SW 1271 (cell line): ENCODE measurements at regions not wholly inside any gene's neighbourhood (a gene's known extent, or its start where the extent isn't known, plus 50 kb on each side); places are given as distances from the start of the nearest gene placed in this dataset.
"Not testable (repeated sequence)": the region's sequence is repeated elsewhere in the genome, so short reads cannot be mapped to it uniquely, and the experiment has no call there.

ENCODE experiments used
- DNase-seq, 2 experiments: peaks; one replicate each; lab custom pipeline; 2025; lab: John Stamatoyannopoulos, UW

DNA sequence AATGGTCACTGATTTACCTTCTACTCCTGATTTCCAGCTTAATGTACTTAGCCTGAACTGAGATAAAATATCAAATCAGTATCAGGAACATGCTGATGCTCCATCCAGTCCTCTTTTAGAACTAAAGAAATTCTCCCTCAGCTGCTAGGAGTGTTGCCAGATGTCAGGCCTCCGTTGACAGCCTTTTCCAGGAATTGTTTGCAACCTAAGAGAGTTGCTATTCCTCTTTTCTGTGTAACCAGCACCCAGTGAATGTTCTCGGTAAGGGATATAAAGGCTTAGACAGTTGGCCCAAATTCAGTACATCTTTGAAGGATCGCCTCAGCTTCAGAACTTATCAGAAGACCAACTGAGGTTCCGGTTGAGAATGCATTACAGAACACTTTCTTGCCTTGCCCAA is 559.0 kb downstream of the PCDH17 start:
- no peak for DNase-seq

DNA sequence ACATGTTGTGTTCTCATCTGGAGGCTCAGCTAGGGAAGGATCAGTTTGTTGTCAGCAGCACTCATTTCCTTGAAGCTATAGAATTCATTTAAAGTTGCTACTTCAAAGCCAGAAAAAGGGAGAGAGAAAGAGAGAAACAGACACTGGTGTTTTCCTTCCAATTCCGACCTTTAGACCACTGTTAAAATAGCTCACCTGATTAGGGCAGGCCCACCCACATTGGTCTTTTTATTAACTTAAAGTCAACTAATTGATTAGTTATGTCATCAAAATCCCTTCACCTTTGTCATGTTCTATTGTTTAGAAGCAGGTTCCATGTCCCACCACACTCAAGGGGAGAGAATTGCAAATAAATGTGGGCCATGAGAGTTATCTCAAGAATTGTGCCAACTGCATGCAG is 560.2 kb downstream of the PCDH17 start:
- no peak for DNase-seq

DNA sequence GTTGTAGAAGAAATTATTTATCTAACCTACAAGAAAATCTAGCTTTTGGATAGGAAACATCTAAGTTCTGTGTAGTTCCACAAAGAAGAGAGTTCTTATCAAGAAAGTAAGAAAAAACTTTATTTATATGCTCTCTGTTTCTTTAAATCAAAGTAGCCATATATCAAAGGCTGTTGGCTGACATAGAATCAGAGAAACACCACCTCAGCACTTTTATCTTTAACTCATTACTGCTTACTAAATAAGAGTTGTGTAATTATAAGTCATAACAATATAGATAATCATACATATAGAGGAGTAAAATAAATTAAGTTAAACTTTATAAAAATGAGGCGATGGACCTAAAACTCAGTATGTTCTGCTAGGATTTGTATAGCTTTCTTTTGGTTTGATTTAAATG is 570.6 kb downstream of the PCDH17 start:
- no peak for DNase-seq

DNA sequence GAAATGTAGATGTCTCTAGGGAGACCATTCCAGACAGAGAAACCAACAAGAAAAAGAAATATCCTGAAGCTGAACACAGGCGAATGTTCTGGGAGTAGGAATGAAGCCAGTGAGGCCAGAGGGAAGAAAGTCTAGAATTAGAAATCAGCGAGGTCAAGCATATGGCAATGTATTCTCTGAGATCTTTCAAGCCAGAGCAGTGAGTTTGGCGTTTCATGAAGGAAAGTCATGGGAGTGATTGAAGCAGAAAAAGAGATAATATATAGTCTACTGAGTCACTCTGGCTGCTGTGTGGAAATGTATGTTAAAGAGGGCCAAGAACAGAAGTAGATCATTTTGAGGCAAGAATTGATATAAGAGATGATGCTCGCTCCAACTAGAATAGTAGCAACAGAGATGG is 576.0 kb downstream of the PCDH17 start:
- no peak for DNase-seq

DNA sequence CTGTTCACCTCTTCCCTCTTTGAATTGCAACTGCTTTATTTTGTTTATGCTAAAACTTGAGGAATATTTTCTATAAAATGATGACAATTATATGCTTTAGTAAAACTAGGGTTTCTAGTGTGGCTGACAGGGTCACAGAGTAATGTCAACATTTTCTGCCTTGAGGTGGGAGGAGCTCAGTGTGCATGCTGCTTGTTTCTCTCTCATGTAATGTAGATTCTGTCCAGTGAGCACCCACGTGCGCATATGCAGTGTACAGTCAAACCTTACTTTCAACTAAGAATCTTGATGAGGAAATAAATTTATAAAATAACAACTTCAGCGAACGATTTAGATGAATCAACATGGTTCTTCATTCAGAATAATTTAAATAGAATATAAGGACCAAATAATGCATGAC is 603.9 kb downstream of the PCDH17 start:
- DNase-seq: no peak

DNA sequence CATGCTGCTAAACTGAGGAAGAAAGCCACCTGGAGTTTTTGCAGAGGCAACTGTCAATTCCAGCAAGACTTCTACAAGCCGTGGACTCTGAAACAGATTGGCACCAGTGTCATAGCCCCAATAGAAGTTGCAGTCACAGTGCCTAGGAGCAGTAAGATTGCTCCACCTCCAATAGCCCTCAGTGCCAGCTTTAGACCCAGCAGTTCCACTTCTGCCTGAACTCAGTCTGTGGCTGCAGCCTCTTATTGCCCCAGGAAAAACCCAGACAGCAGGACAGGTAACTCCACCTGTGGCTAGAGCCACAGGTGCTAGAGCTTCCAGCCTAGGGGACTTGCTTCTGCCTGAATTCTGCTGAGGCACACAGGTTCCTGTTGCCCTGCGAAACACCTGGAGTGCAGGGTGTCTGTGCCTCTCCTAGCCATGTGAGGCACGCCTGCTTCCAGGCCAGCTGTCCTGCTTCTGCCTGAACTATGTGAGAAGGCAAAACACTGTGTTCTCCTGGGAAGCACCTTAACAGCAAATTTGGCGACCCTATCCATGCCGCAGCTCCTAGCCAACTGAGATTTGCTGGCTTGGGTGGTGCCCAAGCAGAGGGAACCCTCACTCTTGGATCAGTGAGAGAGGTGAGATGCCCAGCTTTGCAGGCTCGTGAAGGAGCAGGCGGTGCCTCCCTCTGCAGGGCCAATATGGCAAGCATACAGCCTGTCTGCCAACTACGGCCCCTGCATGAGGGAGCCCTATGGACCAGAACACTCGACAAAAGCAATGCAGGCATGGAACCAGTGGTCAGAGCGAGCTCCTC is 607.6 kb downstream of the PCDH17 start:
- DNase-seq: no peak

DNA sequence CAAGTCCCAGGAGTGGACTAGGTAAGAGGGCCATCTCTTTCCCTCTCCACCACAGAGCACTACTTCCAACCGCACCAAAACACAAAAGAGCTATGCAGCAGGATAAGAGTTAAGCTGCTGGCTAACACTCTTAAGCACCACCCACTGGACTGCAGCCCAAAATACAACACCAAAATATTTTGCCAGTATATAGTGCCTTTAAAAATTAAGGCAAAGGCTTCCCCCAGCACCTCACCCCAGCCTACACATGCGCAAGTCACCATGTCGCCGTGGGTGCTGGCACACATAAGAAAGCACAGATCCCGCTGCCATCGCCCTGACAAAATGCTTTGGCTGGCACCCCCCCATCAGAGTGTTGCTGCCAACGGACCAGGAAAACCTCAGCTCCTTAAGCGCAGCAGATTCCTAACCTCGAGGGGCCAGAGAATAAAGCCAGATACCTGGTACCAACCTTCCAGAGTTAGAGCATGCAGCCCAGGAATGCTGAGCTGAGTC is 608.3 kb downstream of the PCDH17 start:
- no peak for DNase-seq

DNA sequence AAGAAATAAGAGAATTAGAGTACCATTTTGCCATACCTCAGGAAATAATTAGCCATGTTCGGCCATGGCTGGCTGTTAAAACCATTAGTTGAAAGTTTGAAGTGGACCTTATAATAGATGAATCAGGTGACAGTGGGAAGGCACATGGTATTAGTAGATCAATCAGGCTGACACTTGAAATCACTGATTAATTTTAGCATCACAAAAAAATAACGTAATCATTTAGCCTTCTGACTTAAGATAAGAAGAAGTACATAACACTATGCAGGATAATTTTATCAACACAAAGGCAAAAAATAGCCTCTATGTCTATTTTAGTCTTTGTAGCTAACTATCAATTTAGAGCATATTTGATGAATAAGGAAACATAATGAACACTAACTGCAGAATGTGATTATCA is 615.5 kb downstream of the PCDH17 start:
- DNase-seq: no peak

DNA sequence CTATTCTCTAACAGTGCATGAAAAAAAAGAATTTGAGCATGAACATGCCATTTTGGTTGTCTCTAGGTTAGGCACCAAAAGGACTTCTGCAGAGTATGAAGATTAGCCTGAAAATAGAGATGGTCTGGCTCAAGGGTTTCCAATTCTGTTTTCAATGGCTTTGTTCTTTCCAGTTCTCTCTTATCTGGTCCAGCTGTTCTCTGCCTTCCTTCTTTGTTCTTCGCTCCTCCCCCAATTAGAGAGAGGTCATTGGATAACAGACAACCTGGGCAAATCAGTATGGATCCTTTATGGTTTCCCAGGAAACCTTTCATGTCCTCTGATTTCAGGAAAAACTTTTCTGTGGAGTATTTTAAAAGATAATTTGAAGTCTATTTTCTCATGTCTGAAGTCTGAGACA is 623.4 kb downstream of the PCDH17 start:
- DNase-seq: no peak

DNA sequence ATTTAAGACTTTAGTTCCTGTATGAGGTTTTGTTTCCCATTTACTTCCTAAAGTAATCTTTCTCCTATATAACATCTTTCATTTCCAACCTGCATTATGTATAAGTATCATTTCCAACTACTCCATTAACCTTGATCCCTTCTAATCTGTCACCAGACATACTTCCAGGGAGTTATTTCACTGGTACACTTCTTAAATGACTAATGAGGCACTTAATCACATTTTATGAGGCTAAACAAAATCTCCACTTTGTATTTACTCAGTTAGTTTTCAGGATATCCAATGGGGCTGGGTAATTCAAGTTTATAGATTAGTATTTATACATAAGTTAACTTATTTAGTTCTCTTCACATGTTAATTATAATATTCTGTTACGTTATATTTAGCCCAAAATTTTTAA is 634.7 kb downstream of the PCDH17 start:
- DNase-seq: no peak

DNA sequence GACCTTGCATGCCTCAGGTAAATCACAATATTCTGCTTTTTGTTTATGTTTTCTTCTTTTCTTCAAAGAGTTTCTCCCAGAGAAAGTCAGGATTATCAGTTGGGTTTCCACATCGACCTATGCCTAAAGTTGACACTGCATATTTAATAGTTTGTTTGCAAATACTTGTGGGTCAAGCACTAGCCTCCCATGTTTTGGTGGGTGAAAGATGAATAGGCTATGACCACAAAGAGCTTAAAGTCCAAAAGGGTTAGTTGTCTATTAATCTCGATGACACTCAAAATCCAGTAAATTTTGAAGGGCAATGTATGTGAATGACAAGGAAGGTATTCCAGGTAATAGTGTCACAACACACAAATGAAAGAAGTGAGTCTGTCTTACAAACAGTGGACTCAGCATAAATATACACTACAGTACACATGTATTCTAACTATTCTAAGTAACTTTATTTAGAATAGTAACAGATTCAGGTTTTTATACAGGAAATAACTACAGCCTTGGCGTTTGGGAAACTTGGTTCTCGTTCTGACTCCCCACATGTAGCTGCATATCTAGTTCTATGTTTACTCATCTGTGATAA is 667.1 kb downstream of the PCDH17 start:
- no peak for DNase-seq

DNA sequence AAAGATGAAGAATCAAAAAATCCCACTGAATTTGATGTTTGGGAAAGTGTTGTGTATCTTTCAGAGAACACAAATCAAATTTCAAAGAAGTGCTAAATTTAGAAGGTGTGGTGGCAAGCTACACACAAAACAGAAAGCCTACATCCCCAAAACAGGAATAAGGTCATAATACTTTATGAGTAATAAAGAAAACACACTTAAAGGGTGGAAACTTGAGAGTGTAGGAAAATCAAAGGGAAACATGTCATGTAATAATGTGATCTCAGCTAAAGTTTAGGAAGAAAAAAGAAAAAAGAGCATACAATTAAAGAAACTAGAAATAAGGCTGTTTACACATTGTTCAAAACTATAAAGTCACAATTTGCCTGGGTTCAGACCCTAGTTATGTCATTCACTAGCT is 668.7 kb downstream of the PCDH17 start:
- DNase-seq: no peak

DNA sequence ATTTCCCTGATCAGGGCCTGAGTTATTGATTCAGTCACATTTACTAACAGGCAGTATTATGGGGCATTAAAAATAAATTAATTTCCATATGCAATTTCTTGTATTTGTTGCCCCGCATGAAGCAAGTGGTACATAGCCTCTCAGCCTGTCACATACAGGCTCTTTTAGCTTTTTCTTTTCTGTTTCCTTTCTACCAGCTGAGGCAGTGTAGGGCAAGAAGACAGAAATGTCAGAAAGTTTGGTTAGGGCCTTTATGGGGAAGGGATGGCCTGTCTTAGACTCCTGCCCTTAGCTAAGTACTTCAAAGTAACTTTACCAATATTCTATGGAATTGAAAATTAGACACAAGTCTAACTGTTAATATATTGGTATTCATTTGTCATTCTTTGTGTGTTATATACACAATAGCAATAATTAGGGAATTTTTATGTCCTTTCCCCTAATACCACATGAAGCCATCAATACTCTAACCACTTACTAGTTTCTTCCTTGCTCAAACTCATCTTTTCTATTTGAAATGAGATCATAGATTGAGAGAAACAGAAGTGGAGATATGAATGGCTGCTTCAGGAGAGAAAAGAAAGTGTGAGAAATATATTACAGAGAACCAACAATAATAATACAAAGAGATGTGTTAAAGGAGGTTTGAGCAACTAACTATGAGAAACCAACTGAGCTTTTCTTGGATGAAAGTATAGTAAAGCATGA is 669.6 kb downstream of the PCDH17 start:
- no peak for DNase-seq

DNA sequence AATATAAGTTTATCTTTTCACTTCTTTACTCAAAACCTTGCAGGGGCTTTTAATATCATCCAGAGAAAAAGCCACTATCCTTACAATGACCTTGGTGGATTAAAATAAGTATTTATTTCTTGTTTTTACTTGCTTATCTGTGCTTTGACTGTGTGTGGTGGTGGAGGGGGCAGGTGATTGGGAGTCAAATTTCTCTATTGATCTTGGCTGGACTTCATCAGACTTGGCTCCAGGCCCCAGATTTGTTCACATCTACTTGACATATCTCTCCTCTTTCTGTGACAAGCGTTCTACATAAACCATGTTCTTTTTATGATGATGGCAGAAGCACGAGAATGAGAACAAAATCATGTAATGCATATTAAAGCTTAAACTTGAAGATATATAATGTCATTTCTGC is 670.8 kb downstream of the PCDH17 start:
- DNase-seq: no peak

DNA sequence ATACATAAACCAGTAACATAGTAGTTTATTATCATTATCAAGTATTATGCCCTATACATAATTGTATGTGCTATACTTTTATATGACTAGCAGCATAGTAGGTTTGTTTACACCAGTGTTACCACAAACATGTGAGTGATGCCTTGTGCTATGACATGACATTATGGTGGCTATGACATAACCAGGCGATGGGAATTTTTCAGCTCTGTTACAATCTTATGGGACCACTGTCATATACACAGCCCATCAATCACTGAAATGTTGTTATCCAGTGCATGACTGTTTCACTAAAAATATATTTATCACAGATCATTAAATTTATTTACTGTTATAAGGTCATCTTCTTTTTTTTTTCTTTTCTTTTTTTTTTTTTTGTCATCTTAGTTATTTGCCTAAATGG is 674.5 kb downstream of the PCDH17 start:
- DNase-seq: no peak

DNA sequence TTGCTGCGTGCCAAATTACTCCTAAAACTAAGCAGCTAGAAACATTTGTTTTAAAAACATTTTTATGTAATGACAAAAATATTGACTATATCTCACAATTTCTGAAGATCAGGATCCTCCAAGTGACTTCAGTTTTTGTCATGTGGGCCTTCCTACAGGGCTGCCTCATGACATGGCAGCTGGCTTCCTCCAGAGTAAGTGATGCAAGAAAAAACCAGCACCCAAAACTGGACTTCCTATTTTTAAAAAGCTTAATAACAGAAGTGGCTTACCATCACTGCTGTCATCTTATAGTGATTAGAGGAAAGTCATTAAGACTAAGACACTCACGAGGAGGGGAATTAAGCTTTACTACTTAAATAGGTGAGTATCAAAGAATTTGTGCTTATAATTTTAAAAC is 681.7 kb downstream of the PCDH17 start:
- no peak for DNase-seq

DNA sequence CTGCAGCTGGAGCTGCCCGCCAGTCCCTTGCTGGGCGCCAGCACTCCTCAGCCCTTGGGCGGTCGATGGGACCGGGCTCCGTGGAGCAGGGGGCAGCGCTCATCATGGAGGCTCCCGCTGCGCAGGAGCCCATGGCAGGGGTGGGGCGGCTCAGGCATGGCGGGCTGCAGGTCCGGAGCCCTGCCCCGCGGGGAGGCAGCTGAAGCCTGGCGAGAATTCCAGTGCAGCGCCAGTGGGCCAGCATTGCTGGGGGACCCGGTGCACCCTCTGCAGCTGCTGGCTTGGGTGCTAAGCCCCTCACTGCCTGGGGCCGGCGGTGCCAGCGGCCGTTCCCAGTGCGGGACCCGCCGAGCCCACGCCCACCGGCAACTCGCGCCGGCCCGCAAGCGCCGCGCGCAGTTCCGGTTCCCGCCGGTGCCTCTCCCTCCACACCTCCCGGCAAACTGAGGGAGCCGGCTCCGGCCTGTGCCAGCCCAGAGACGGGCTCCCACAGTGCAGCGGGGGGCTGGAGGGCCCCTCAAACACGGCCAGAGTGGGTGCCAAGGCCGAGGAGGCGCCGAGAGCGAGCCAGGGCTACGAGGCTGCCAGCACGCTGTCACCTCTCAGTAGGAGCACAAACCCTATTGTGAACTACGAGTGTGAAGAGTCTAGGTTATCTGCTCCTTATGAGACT is 687.1 kb downstream of the PCDH17 start:
- DNase-seq: no peak

DNA sequence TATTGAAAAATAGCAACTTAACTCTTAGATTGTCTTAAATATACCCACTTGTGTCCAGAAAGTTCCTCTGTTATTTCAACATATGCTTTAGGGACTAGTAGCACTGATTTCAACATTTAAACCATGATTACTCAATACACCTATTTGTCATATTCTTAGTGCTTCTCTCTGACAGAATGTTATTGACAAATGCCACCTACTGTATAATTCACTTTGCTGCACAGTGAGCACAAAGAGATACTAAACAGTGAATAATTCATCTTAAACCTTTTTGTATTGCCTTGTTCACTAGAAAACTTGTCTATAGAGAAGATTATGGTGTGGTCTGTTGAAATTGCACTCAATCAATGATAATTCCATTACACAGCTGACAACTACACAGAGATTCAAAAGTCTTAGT is 692.6 kb downstream of the PCDH17 start:
- no peak for DNase-seq

DNA sequence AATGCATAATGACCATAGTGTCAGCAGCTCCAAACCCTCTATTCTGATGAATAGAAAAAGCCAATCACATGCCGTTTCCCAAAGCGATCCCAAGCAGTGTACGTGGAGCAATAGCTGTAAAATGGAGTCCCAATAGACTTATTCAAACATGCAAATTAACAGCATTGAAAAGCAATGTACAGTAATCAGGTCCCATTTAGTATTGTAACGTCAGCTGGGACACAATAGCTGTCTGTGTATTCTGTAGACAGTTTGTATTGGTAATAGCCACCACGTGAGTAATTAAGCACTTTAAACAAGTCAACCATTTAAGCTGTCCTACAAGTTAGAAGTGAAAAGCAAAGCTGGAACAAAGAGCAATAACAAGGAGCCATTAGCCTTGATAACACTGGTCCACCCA is 698.2 kb downstream of the PCDH17 start:
- no peak for DNase-seq

DNA sequence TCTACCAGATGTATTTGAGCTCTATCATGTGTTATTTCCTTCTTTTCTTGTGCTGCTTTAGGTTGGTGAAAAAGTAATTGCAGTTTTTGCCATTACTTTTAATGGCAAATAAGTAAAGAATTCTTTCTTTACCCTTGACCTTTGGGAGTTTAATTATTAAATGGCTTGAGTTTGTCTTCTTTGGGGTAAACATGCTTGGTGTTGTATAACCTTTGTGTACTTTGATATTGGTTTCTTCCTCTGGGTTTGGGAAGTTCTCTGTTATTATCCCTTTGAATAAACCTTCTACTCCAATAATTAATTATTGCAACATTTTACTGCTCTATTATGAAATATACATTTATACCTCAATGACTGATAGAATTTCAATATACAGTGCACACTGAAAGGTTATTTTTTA is 709.4 kb downstream of the PCDH17 start:
- DNase-seq: no peak

DNA sequence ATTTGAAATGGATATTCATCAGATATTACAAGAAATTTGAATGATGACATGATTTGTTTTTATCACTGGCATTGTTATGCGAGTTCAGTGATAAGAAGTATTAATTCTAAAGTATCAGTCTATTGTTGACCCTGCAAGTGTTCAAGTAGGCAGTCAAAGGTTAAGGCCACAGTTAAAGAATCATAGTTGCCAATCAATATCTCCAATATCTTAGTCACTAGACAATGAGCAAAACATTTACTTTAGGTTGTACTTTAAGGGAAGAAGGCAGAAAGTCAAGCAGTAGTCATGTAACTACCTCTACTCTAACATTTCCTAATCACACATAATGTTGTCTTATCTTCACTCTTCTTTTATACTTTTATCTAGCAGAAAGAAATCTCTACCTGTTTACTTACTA is 709.8 kb downstream of the PCDH17 start:
- DNase-seq: no peak

DNA sequence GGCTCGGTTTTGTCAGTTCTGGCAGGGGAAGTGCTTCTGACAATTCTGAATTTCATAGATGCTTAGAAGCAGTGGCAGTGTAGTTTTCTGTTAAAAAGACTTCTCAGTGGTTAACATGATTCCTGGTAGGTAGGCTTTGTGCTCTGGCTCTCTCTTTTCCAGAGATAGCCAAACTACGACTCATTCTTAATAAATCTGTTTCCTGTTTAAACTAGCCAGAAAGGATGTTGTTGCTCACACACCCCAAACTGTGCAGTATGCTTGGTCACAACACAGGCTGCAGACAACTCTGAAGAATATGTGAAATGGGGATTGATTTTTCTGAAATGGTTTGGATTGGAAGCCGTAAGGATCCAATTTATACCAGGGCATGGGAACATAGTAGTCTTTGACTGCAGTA is 711.5 kb downstream of the PCDH17 start:
- DNase-seq: peak in 1 of 2 experiments; percentile 6

DNA sequence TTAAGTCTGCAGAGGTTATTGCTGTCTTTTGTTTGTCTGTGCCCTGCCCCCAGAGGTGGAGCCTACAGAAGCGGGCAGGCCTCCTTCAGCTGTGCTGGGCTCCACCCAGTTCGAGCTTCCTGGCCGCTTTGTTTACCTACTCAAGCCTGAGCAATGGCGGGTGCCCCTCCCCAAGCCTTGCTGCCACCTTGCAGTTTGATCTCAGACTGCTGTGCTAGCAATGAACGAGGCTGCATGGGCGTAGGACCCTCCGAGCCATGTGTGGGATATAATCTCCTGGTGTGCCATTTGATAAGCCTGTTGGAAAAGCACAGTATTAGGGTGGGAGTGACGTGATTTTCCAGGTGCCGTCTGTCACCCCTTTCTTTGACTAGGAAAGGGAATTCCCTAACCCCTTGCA is 720.6 kb downstream of the PCDH17 start:
- not testable (repeated sequence) for DNase-seq
